ENCODE measurements at regions not wholly inside any gene's neighbourhood (a gene's known extent, or its start where the extent isn't known, plus 50 kb on each side); places are given as distances from the start of the nearest gene placed in this dataset.

DNA sequence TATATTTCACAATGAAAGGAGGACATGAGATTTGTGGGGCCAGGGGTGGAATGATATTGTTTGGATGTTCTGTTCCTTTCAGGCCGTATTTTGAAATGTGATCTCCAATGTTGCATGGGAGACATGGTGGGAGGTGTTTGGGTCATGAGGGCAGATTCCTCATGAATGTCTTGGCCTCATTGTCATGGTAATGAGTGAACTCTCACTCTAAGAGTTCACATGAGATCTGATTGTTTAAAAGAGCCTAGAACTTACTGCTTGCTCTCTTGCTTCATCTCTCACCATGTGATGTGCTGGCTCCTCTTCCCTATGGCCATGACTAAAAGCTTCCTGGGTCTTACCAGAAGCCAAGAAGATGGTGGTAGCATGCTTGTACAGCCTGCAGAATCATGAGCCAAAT is 1183.0 kb downstream of the TECRL start:
- H3K27me3 Mint-ChIP-seq (ENCODE audit: low read depth): no peaks in the 10 kb centered on the region
- H3K79me1 ChIP-seq (ENCODE audit: insufficient read depth, low read depth, low read length, poor library complexity, severe bottlenecking): no peaks in the 10 kb centered on the region
- no peak overlapping the region for H2AFZ ChIP-seq (ENCODE audit: low read length)

More for the DNA sequence above, 1183.0 kb downstream of the TECRL start:
- WGBS (ENCODE audit: extremely low coverage, insufficient read length, low lambda C conversion rate): no CpG with 5 or more reads among the region's 1 CpG
- Histone ChIP-seq H2BK120ac (ENCODE audit: low read depth, low read length, poor library complexity, severe bottlenecking) (no peak overlapping the region), H3K27ac (ENCODE audit: insufficient read length, low read depth, low read length) (no peak overlapping the region), H3T11ph (ENCODE audit: low read length) (no peak overlapping the region), H3K4me2 (ENCODE audit: insufficient read depth, insufficient read length, low read length) (no peak overlapping the region), H3K9me3 (ENCODE audit: control insufficient read depth, low read depth, low read length) (no peaks in the 10 kb centered on the region), H4K91ac (ENCODE audit: insufficient read length, low read depth, low read length) (no peak overlapping the region), H3K56ac (ENCODE audit: insufficient read length, low read depth, low read length) (no peak overlapping the region), H4K8ac (replicated peaks; ENCODE audit: insufficient read length, low read depth, low read length) (no peak overlapping the region), H2BK12ac (ENCODE audit: insufficient read length, low read depth, low read length) (no peak overlapping the region), H3K23ac (ENCODE audit: insufficient read length, low read depth, low read length) (no peak overlapping the region), H3K9ac (ENCODE audit: extremely low read depth, insufficient read length, low read length) (no peak overlapping the region), H4K5ac (ENCODE audit: insufficient read length, low read depth, low read length) (no peak overlapping the region), H3K27me3 (ENCODE audit: insufficient read depth, low read length) (no peaks in the 10 kb centered on the region), H2AK5ac (ENCODE audit: insufficient read length, low read length) (no peak overlapping the region), H3K4ac (ENCODE audit: low read depth, low read length) (no peak overlapping the region), H2BK15ac (ENCODE audit: low read depth, low read length) (no peak overlapping the region), H4K20me1 (ENCODE audit: control insufficient read depth, insufficient read depth, insufficient read length) (no peaks in the 10 kb centered on the region), H3K18ac (ENCODE audit: insufficient read length, low read depth, low read length) (no peak overlapping the region), H2BK20ac (ENCODE audit: low read depth, low read length, poor library complexity, severe bottlenecking) (no peak overlapping the region), H3K4me1 (ENCODE audit: insufficient read depth, low read length) (no peaks in the 10 kb centered on the region), H3K23me2 (ENCODE audit: insufficient read length, low read depth, low read length, poor library complexity, severe bottlenecking) (no peaks in the 10 kb centered on the region), H3K14ac (ENCODE audit: insufficient read depth, low read length) (no peak overlapping the region), H3K79me2 (ENCODE audit: insufficient read depth, low read length) (no peaks in the 10 kb centered on the region), H2BK5ac (ENCODE audit: insufficient read length, low read length) (no peak overlapping the region)
- Mint-ChIP-seq H3K4me1 (peaks cover 6% of the 10 kb centered on the region in 2 experiments; a peak in 3 of 4 replicates), H3K9me3 (peaks cover 0 to 3% of the 10 kb centered on the region in 2 experiments; a peak in 1 of 5 replicates), H3K27ac (peak overlapping the region in 1 of 3 experiments; percentile 5; a peak in 1 of 7 replicates), H3K4me3 (no peak overlapping the region), H3K36me3 (ENCODE audit: insufficient read depth in 1 of 3, low read depth in 3 of 3) (no peaks in the 10 kb centered on the region)
- TF ChIP-seq, protein P1, sequence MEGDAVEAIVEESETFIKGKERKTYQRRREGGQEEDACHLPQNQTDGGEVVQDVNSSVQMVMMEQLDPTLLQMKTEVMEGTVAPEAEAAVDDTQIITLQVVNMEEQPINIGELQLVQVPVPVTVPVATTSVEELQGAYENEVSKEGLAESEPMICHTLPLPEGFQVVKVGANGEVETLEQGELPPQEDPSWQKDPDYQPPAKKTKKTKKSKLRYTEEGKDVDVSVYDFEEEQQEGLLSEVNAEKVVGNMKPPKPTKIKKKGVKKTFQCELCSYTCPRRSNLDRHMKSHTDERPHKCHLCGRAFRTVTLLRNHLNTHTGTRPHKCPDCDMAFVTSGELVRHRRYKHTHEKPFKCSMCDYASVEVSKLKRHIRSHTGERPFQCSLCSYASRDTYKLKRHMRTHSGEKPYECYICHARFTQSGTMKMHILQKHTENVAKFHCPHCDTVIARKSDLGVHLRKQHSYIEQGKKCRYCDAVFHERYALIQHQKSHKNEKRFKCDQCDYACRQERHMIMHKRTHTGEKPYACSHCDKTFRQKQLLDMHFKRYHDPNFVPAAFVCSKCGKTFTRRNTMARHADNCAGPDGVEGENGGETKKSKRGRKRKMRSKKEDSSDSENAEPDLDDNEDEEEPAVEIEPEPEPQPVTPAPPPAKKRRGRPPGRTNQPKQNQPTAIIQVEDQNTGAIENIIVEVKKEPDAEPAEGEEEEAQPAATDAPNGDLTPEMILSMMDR (conservative IDR thresholded peaks at IDR 0.05): no peak
- no peak for DNase-seq

All from H9 (cell line).